ENCODE measurements at regions not wholly inside any gene's neighbourhood (a gene's known extent, or its start where the extent isn't known, plus 50 kb on each side); places are given as distances from the start of the nearest gene placed in this dataset.

DNA sequence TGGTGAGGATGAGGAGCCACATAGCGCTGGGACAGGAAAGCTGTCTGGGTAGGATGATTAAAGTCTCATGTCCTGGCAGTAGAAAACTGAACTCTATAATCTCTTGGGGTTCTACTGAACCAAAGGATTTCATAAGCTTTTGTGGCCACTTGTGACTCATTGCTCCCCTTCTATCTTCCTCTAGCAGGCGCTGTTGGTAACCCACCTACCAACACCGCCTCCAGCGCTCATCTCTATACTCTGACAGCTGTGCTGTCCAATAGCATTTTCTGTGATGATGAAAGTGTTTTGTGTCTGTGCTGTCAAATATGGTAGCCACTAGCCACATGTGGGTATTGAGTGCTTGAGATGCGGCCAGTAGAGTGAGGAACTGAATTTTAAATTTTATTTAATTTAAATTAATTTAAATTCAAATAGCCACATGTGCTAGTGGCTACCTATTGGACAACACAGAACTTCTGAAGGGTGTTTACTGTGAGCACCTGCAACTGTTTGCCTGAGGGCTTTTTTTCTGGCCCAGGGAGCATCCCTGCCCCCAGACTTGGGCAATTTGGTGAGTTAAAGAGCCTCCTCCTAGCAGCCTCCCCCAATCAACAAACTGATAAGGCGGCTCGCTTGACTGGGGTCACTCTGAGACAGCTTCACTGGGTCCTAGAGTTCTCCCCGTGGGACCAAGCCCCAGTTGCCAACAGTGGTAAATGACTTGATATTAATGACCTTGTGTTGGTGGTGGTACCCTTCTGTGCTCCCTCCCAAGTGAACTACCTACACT, 169.2 kb upstream of the ATP6AP2 start:
- no peaks in the 10 kb centered on the region for H3K36me3 ChIP-seq (replicated peaks in 1 of 2; ENCODE audit: control insufficient read depth in 1 of 2, insufficient read depth in 2 of 2, low read length in 2 of 2)
- intact Hi-C loops (cut with micrococcal nuclease; ENCODE audit: unreplicated experiment) (no loop called here), in situ Hi-C loops (cut with HindIII; ENCODE audit: extremely low pct_ligation_motif_present, low pct_unique_long_range_greater_than_20kb) (no loop called here)
- no peak overlapping the region for H3K9ac ChIP-seq (ENCODE audit: insufficient read depth, low read depth, low read length)
- peak; percentile 0 for DNase-seq (ENCODE audit: low spot score)
- ChIA-PET POLR2A (no interaction called here), CTCF (ENCODE audit: low intra/inter-chr PET ratio, low total read pairs) (no interaction called here)
- 44% methylated on average over 2 of the region's 8 CpGs for WGBS (ENCODE audit: low lambda C conversion rate)
- no peaks in the 10 kb centered on the region for H3K27me3 ChIP-seq (ENCODE audit: control insufficient read depth in 1 of 2, insufficient read depth in 2 of 2, low read length in 2 of 2)
- no peaks in the 10 kb centered on the region for H3K4me1 ChIP-seq (ENCODE audit: insufficient read depth, low read length)
- TF ChIP-seq TRAFD1 (CRISPR knock-in tag; IDR thresholded peaks at IDR 0.05; ENCODE audit: borderline replicate concordance) (no peak), STAG1 (CRISPR knock-in tag; IDR thresholded peaks at IDR 0.05) (0 out of 2 replicates have a peak, but pooled peaks have one; percentile 15)
- ATAC-seq: no peak
- no peak overlapping the region for H2AFZ ChIP-seq (ENCODE audit: low read length)
- no TSS peak for BruUV-seq (replicated peaks)
- H3K79me2 ChIP-seq (ENCODE audit: insufficient read depth, low read length): no peaks in the 10 kb centered on the region
- H3K9me3 ChIP-seq (ENCODE audit: low read length): no peaks in the 10 kb centered on the region
- no peak overlapping the region for H3K4me3 ChIP-seq (replicated peaks in 1 of 3; ENCODE audit: insufficient read depth in 1 of 3, low read depth in 2 of 3, low read length in 3 of 3)
- peak; percentile 39 for FAIRE-seq
- no peak overlapping the region for H3K27ac ChIP-seq (ENCODE audit: extremely low read length, insufficient read depth, low read length)
- H3K4me2 ChIP-seq (ENCODE audit: low read depth, low read length): no peak overlapping the region
- H4K20me1 ChIP-seq (ENCODE audit: insufficient read depth, low read length): no peaks in the 10 kb centered on the region

GRCh38 chrX:40410859-40411258, 169.9 kb upstream of the ATP6AP2 start:
- Histone ChIP-seq H3K36me3 (replicated peaks in 1 of 2; ENCODE audit: control insufficient read depth in 1 of 2, insufficient read depth in 2 of 2, low read length in 2 of 2) (no peaks in the 10 kb centered on the region), H4K20me1 (ENCODE audit: insufficient read depth, low read length) (no peaks in the 10 kb centered on the region), H3K9ac (ENCODE audit: insufficient read depth, low read depth, low read length) (no peak overlapping the region), H3K27me3 (ENCODE audit: control insufficient read depth in 1 of 2, insufficient read depth in 2 of 2, low read length in 2 of 2) (no peaks in the 10 kb centered on the region), H3K27ac (ENCODE audit: extremely low read length, insufficient read depth, low read length) (no peak overlapping the region), H2AFZ (ENCODE audit: low read length) (no peak overlapping the region), H3K4me3 (replicated peaks in 1 of 3; ENCODE audit: insufficient read depth in 1 of 3, low read depth in 2 of 3, low read length in 3 of 3) (no peak overlapping the region), H3K4me2 (ENCODE audit: low read depth, low read length) (no peak overlapping the region), H3K9me3 (ENCODE audit: low read length) (no peaks in the 10 kb centered on the region), H3K79me2 (ENCODE audit: insufficient read depth, low read length) (no peaks in the 10 kb centered on the region), H3K4me1 (ENCODE audit: insufficient read depth, low read length) (no peaks in the 10 kb centered on the region)
- no peak for TF ChIP-seq POLR2AphosphoS2 (IDR thresholded peaks at IDR 0.05; ENCODE audit: low read depth, low read length)
- TF ChIP-seq CTCF (CRISPR knock-in tag; IDR thresholded peaks at IDR 0.05): no peak
- no TSS peak for BruUV-seq (replicated peaks)
- CTCF ChIA-PET (ENCODE audit: low intra/inter-chr PET ratio, low total read pairs): no interaction called here
- POLR2A ChIA-PET: no interaction called here
- ATAC-seq: no peak
- intact Hi-C loops (cut with micrococcal nuclease; ENCODE audit: unreplicated experiment): no loop called here
- DNase-seq (ENCODE audit: low spot score): no peak
- 81% methylated on average over 2 of the region's 2 CpGs for WGBS (ENCODE audit: low lambda C conversion rate)
- in situ Hi-C loops (cut with HindIII; ENCODE audit: extremely low pct_ligation_motif_present, low pct_unique_long_range_greater_than_20kb): no loop called here
- FAIRE-seq: no peak

Data from HepG2 (cell line).